PC-3 (cell line): ENCODE measurements at regions not wholly inside any gene's neighbourhood (a gene's known extent, or its start where the extent isn't known, plus 50 kb on each side); places are given as distances from the start of the nearest gene placed in this dataset.

ENCODE experiments used
- EZH2 ChIP-seq: fragments of 300-600 bp; sonication (generic); IDR thresholded peaks from one replicate; pipeline ENCODE4 v1.6.1; 2017; ENCODE audit warnings: antibody characterized with exemption, mild to moderate bottlenecking, low read length; ENCODE audit not compliant: unreplicated experiment
- EZH2phosphoT487 ChIP-seq: fragments of 300-600 bp; sonication (generic); IDR thresholded peaks from 2 replicates; pipeline ENCODE4 v1.6.1; 2018; ENCODE audit warnings: mild to moderate bottlenecking, antibody characterized with exemption, low read length, borderline replicate concordance
- TF ChIP-seq, protein P1 (sequence below): fragments of 300-600 bp; sonication (generic); conservative IDR thresholded peaks from 2 replicates; pipeline ENCODE4 v1.5.1; 2017; ENCODE audit warnings: antibody characterized with exemption, low read depth, mild to moderate bottlenecking, low read length

DNA sequence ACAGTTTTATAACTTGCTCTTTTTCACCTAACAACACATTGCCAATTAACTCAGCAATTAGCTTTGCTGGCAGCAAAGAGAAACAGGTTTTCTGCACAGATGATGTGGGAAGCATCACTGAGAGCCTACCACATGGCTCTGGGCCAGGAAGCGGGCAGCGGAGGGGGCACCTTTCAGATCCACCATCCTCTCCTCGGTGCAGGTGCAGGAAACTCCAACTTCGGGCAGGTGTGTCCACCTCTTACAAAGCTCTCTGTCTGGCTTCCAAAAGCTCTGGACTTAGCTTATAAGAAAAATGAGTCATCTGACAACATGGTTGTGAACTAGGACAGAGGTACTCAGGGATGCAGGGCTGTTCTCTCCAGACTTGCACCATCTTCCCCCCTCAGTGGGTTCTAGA, 77.0 kb downstream of the RPS6KA4 start:
- TF ChIP-seq, protein P1, sequence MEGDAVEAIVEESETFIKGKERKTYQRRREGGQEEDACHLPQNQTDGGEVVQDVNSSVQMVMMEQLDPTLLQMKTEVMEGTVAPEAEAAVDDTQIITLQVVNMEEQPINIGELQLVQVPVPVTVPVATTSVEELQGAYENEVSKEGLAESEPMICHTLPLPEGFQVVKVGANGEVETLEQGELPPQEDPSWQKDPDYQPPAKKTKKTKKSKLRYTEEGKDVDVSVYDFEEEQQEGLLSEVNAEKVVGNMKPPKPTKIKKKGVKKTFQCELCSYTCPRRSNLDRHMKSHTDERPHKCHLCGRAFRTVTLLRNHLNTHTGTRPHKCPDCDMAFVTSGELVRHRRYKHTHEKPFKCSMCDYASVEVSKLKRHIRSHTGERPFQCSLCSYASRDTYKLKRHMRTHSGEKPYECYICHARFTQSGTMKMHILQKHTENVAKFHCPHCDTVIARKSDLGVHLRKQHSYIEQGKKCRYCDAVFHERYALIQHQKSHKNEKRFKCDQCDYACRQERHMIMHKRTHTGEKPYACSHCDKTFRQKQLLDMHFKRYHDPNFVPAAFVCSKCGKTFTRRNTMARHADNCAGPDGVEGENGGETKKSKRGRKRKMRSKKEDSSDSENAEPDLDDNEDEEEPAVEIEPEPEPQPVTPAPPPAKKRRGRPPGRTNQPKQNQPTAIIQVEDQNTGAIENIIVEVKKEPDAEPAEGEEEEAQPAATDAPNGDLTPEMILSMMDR, result no peak
- TF ChIP-seq EZH2phosphoT487 (no peak), EZH2 (no peak)
